ENCODE measurements at regions not wholly inside any gene's neighbourhood (a gene's known extent, or its start where the extent isn't known, plus 50 kb on each side); places are given as distances from the start of the nearest gene placed in this dataset.

DNA sequence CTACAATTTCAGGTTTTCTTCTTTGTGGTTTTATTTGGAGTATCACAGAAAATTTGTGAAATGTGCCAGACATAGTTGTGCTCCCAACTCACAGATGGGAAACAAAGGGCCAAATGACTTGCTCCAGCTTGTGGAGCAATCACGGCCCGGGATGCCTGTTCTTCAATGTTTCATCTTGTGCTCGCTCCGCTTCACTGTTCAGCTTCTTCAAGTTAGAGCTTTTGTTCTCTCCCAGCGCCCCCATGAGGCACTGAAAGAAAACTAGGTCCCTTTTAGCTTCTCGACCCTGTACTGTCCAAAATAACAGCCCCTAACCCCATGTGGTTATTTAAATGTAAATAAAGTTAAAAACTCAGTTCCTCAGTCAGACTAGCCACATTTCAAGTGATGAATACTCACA lies 187.9 kb upstream of the STXBP6 start:
- Histone ChIP-seq H2BK15ac (ENCODE audit: low read depth, poor library complexity, severe bottlenecking) (no peak overlapping the region), H4K91ac (ENCODE audit: low read length) (no peak overlapping the region), H2BK5ac (ENCODE audit: low read depth, low read length, poor library complexity, severe bottlenecking) (no peak overlapping the region), H3K4me1 (ENCODE audit: control insufficient read depth, insufficient read depth, low read depth, low read length) (no peaks in the 10 kb centered on the region), H4K8ac (ENCODE audit: low read length) (no peak overlapping the region), H3K4me3 (ENCODE audit: insufficient read depth in 1 of 2, low read depth in 1 of 2, low read length in 2 of 2) (no peak overlapping the region), H2AFZ (ENCODE audit: low read depth, low read length) (no peak overlapping the region), H3K18ac (ENCODE audit: low read depth in 1 of 2, low read length in 2 of 2) (no peak overlapping the region), H3K9ac (ENCODE audit: low read length) (peak overlapping the region; percentile 38), H3K23ac (ENCODE audit: low read length in 2 of 2) (no peak overlapping the region), H3K4me2 (ENCODE audit: low read length, poor library complexity, severe bottlenecking) (no peak overlapping the region), H3K27ac (ENCODE audit: low read length, poor library complexity, severe bottlenecking) (no peak overlapping the region), H3K36me3 (ENCODE audit: control insufficient read depth in 1 of 2, insufficient read depth in 2 of 2, low read depth in 1 of 2, low read length in 2 of 2) (no peaks in the 10 kb centered on the region), H3K27me3 (ENCODE audit: control insufficient read depth in 1 of 2, insufficient read depth in 1 of 2, low read length in 2 of 2) (peaks cover 0 to 2% of the 10 kb centered on the region in 2 experiments), H3K79me1 (replicated peaks; ENCODE audit: low read length, poor library complexity, severe bottlenecking) (no peaks in the 10 kb centered on the region), H3K14ac (ENCODE audit: low read length in 2 of 2) (no peak overlapping the region), H2BK12ac (ENCODE audit: low read length in 2 of 2) (no peak overlapping the region), H3K9me3 (ENCODE audit: control insufficient read depth, low read length) (no peaks in the 10 kb centered on the region), H2BK120ac (ENCODE audit: low read depth, low read length) (no peak overlapping the region), H2AK5ac (ENCODE audit: low read length, severe bottlenecking) (no peak overlapping the region), H3K4ac (ENCODE audit: low read depth in 1 of 2, low read length in 2 of 2) (no peak overlapping the region)
- 52% methylated on average over 4 of the region's 6 CpGs for WGBS
- no peak for DNase-seq

GRCh38 chr14:25233613-25234012 lies 183.7 kb upstream of the STXBP6 start:
- Histone ChIP-seq H4K91ac (ENCODE audit: low read length) (no peak overlapping the region), H2BK12ac (ENCODE audit: low read length in 2 of 2) (no peak overlapping the region), H3K79me1 (replicated peaks; ENCODE audit: low read length, poor library complexity, severe bottlenecking) (no peaks in the 10 kb centered on the region), H3K27ac (ENCODE audit: low read length, poor library complexity, severe bottlenecking) (no peak overlapping the region), H4K8ac (ENCODE audit: low read length) (no peak overlapping the region), H2BK5ac (ENCODE audit: low read depth, low read length, poor library complexity, severe bottlenecking) (no peak overlapping the region), H3K18ac (ENCODE audit: low read depth in 1 of 2, low read length in 2 of 2) (no peak overlapping the region), H3K36me3 (ENCODE audit: control insufficient read depth in 1 of 2, insufficient read depth in 2 of 2, low read depth in 1 of 2, low read length in 2 of 2) (no peaks in the 10 kb centered on the region), H2AFZ (ENCODE audit: low read depth, low read length) (no peak overlapping the region), H3K27me3 (ENCODE audit: control insufficient read depth in 1 of 2, insufficient read depth in 1 of 2, low read length in 2 of 2) (peaks cover 0 to 2% of the 10 kb centered on the region in 2 experiments), H3K4me1 (ENCODE audit: control insufficient read depth, insufficient read depth, low read depth, low read length) (no peaks in the 10 kb centered on the region), H3K9ac (ENCODE audit: low read length) (peak overlapping the region; percentile 4), H3K23ac (ENCODE audit: low read length in 2 of 2) (no peak overlapping the region), H3K9me3 (ENCODE audit: control insufficient read depth, low read length) (no peaks in the 10 kb centered on the region), H3K4ac (ENCODE audit: low read depth in 1 of 2, low read length in 2 of 2) (no peak overlapping the region), H2BK120ac (ENCODE audit: low read depth, low read length) (no peak overlapping the region), H3K4me2 (ENCODE audit: low read length, poor library complexity, severe bottlenecking) (no peak overlapping the region), H3K14ac (ENCODE audit: low read length in 2 of 2) (no peak overlapping the region), H3K4me3 (ENCODE audit: insufficient read depth in 1 of 2, low read depth in 1 of 2, low read length in 2 of 2) (peak overlapping the region in 1 of 2 experiments; percentile 22), H2AK5ac (ENCODE audit: low read length, severe bottlenecking) (no peak overlapping the region), H2BK15ac (ENCODE audit: low read depth, poor library complexity, severe bottlenecking) (no peak overlapping the region)
- WGBS = 47% methylated on average over 2 of the region's 3 CpGs
- no peak for DNase-seq

DNA sequence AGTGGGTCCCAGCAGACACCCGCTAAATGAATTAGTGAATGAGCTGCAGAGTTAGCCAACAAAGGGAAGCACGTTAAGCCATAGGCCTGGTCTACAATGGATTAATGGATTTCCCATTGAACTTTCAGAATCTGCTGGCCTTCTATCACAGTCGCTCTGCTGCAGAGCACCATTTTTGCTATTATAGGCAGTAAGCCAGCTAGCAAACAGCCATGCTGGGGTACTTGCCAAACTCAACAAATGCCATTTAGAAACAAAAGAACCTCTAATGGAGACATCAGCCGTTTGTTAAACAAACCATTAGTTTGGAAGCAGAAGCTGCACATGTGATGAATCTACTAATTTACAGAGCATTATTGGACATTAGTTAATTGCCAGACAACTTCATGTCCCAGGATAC lies 181.1 kb upstream of the STXBP6 start:
- Histone ChIP-seq H2BK12ac (ENCODE audit: low read length in 2 of 2) (no peak overlapping the region), H3K9ac (ENCODE audit: low read length) (no peak overlapping the region), H3K14ac (ENCODE audit: low read length in 2 of 2) (no peak overlapping the region), H3K9me3 (ENCODE audit: control insufficient read depth, low read length) (no peaks in the 10 kb centered on the region), H2BK5ac (ENCODE audit: low read depth, low read length, poor library complexity, severe bottlenecking) (no peak overlapping the region), H3K4me2 (ENCODE audit: low read length, poor library complexity, severe bottlenecking) (no peak overlapping the region), H3K27me3 (ENCODE audit: control insufficient read depth in 1 of 2, insufficient read depth in 1 of 2, low read length in 2 of 2) (peaks cover 0 to 2% of the 10 kb centered on the region in 2 experiments), H3K36me3 (ENCODE audit: control insufficient read depth in 1 of 2, insufficient read depth in 2 of 2, low read depth in 1 of 2, low read length in 2 of 2) (no peaks in the 10 kb centered on the region), H3K18ac (ENCODE audit: low read depth in 1 of 2, low read length in 2 of 2) (no peak overlapping the region), H3K4me3 (ENCODE audit: insufficient read depth in 1 of 2, low read depth in 1 of 2, low read length in 2 of 2) (no peak overlapping the region), H4K91ac (ENCODE audit: low read length) (no peak overlapping the region), H4K8ac (ENCODE audit: low read length) (no peak overlapping the region), H2BK120ac (ENCODE audit: low read depth, low read length) (no peak overlapping the region), H2AFZ (ENCODE audit: low read depth, low read length) (no peak overlapping the region), H3K23ac (ENCODE audit: low read length in 2 of 2) (no peak overlapping the region), H3K4ac (ENCODE audit: low read depth in 1 of 2, low read length in 2 of 2) (no peak overlapping the region), H3K27ac (ENCODE audit: low read length, poor library complexity, severe bottlenecking) (no peak overlapping the region), H3K4me1 (ENCODE audit: control insufficient read depth, insufficient read depth, low read depth, low read length) (no peaks in the 10 kb centered on the region), H3K79me1 (replicated peaks; ENCODE audit: low read length, poor library complexity, severe bottlenecking) (no peaks in the 10 kb centered on the region), H2AK5ac (ENCODE audit: low read length, severe bottlenecking) (no peak overlapping the region), H2BK15ac (ENCODE audit: low read depth, poor library complexity, severe bottlenecking) (no peak overlapping the region)
- DNase-seq = no peak
- 77% methylated on average over 3 of the region's 4 CpGs for WGBS

GRCh38 chr14:25226214-25226613 lies 176.3 kb upstream of the STXBP6 start:
- Histone ChIP-seq H3K36me3 (ENCODE audit: control insufficient read depth in 1 of 2, insufficient read depth in 2 of 2, low read depth in 1 of 2, low read length in 2 of 2) (no peaks in the 10 kb centered on the region), H3K18ac (ENCODE audit: low read depth in 1 of 2, low read length in 2 of 2) (no peak overlapping the region), H2BK12ac (ENCODE audit: low read length in 2 of 2) (no peak overlapping the region), H3K4me1 (ENCODE audit: control insufficient read depth, insufficient read depth, low read depth, low read length) (no peaks in the 10 kb centered on the region), H4K91ac (ENCODE audit: low read length) (no peak overlapping the region), H2BK120ac (ENCODE audit: low read depth, low read length) (no peak overlapping the region), H4K8ac (ENCODE audit: low read length) (no peak overlapping the region), H2AK5ac (ENCODE audit: low read length, severe bottlenecking) (no peak overlapping the region), H3K4me2 (ENCODE audit: low read length, poor library complexity, severe bottlenecking) (no peak overlapping the region), H3K27me3 (ENCODE audit: control insufficient read depth in 1 of 2, insufficient read depth in 1 of 2, low read length in 2 of 2) (no peaks in the 10 kb centered on the region), H3K23ac (ENCODE audit: low read length in 2 of 2) (no peak overlapping the region), H3K27ac (ENCODE audit: low read length, poor library complexity, severe bottlenecking) (no peak overlapping the region), H2BK15ac (ENCODE audit: low read depth, poor library complexity, severe bottlenecking) (no peak overlapping the region), H2AFZ (ENCODE audit: low read depth, low read length) (no peak overlapping the region), H3K4me3 (ENCODE audit: insufficient read depth in 1 of 2, low read depth in 1 of 2, low read length in 2 of 2) (no peak overlapping the region), H3K4ac (ENCODE audit: low read depth in 1 of 2, low read length in 2 of 2) (no peak overlapping the region), H3K9ac (ENCODE audit: low read length) (no peak overlapping the region), H3K79me1 (replicated peaks; ENCODE audit: low read length, poor library complexity, severe bottlenecking) (no peaks in the 10 kb centered on the region), H3K14ac (ENCODE audit: low read length in 2 of 2) (no peak overlapping the region), H3K9me3 (ENCODE audit: control insufficient read depth, low read length) (no peaks in the 10 kb centered on the region), H2BK5ac (ENCODE audit: low read depth, low read length, poor library complexity, severe bottlenecking) (no peak overlapping the region)
- WGBS = 13% methylated on average over 1 of the region's 3 CpGs
- DNase-seq = no peak

Data from mesenchymal stem cell (in vitro differentiated cells and primary cell).